ENCODE measurements at regions not wholly inside any gene's neighbourhood (a gene's known extent, or its start where the extent isn't known, plus 50 kb on each side); places are given as distances from the start of the nearest gene placed in this dataset.

DNA sequence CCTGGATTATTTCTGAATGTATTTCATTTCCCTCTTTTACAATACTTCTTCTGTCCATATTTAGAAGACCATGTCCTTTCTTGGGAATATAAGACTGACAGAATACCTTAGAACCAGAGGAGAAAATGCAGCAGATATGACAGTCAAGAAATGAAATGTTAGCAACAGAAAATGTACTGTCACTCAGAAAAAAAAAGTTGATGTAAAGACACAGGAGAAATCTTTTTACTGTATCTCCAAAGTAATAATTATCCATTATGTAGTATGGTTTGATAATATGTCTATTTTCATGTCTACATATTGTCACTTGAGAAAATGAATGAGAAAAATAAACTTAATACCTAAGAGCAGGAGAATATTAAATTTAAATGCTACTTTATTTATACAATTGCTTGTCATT lies 652.1 kb downstream of the GABRG2 start:
- Histone ChIP-seq H3K27ac (ENCODE audit: insufficient read depth, low read length) (no peak overlapping the region), H3K9ac (ENCODE audit: insufficient read depth, low read length) (no peak overlapping the region), H3K9me3 (ENCODE audit: control insufficient read depth, insufficient read depth, low read depth, low read length) (no peaks in the 10 kb centered on the region), H2AFZ (ENCODE audit: low read length) (no peak overlapping the region), H4K20me1 (ENCODE audit: control insufficient read depth, extremely low read depth, insufficient read depth, low read length) (no peaks in the 10 kb centered on the region), H3K4me3 (replicated peaks in 1 of 4; ENCODE audit: control extremely low read depth in 1 of 4, insufficient read depth in 1 of 4, low read depth in 3 of 4, low read length in 4 of 4) (no peak overlapping the region), H3K4me2 (ENCODE audit: extremely low read depth, insufficient read depth, low read length) (no peak overlapping the region), H3K36me3 (ENCODE audit: control insufficient read depth, insufficient read depth, low read length) (no peaks in the 10 kb centered on the region), H3K4me1 (ENCODE audit: control insufficient read depth, extremely low read depth, insufficient read depth, low read length) (no peaks in the 10 kb centered on the region), H3K79me2 (ENCODE audit: control insufficient read depth, insufficient read depth, low read length) (no peaks in the 10 kb centered on the region), H3K27me3 (ENCODE audit: control insufficient read depth, insufficient read depth, low read length) (no peaks in the 10 kb centered on the region)
- DNase-seq (ENCODE audit: low read depth in 2 of 2), result no peak
- TF ChIP-seq EZH2 (IDR thresholded peaks at IDR 0.05; ENCODE audit: low read length, missing control alignments), result no peak
- TF ChIP-seq, protein P1, sequence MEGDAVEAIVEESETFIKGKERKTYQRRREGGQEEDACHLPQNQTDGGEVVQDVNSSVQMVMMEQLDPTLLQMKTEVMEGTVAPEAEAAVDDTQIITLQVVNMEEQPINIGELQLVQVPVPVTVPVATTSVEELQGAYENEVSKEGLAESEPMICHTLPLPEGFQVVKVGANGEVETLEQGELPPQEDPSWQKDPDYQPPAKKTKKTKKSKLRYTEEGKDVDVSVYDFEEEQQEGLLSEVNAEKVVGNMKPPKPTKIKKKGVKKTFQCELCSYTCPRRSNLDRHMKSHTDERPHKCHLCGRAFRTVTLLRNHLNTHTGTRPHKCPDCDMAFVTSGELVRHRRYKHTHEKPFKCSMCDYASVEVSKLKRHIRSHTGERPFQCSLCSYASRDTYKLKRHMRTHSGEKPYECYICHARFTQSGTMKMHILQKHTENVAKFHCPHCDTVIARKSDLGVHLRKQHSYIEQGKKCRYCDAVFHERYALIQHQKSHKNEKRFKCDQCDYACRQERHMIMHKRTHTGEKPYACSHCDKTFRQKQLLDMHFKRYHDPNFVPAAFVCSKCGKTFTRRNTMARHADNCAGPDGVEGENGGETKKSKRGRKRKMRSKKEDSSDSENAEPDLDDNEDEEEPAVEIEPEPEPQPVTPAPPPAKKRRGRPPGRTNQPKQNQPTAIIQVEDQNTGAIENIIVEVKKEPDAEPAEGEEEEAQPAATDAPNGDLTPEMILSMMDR (conservative IDR thresholded peaks at IDR 0.05 in 1 of 2, IDR thresholded peaks at IDR 0.05 in 1 of 2; ENCODE audit: low read depth in 1 of 2, low read length in 2 of 2), result no peak

DNA sequence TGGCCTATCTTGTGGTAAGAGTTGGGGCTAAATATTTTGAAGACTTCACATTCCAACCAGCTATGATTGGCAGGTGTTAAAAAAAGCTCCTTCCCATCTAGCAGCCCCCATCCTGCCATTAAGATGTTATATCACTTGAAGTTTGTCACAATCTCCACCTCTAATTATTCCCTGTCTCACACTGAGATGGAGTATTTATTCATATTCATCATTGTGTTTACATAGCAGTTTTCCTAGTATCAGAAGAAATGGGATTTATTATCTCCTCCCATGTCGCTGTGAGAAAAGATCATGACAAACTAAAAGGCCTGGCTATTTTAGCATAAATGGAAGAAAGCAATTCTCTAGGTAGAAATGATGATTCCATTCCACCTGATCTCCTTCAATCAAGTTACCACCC lies 653.6 kb downstream of the GABRG2 start:
- H3K4me1 ChIP-seq (ENCODE audit: control insufficient read depth, extremely low read depth, insufficient read depth, low read length), result no peaks in the 10 kb centered on the region
- H3K27me3 ChIP-seq (ENCODE audit: control insufficient read depth, insufficient read depth, low read length), result no peaks in the 10 kb centered on the region
- no peak overlapping the region for H3K9ac ChIP-seq (ENCODE audit: insufficient read depth, low read length)
- H3K9me3 ChIP-seq (ENCODE audit: control insufficient read depth, insufficient read depth, low read depth, low read length), result no peaks in the 10 kb centered on the region
- H3K79me2 ChIP-seq (ENCODE audit: control insufficient read depth, insufficient read depth, low read length), result no peaks in the 10 kb centered on the region
- no peak overlapping the region for H2AFZ ChIP-seq (ENCODE audit: low read length)
- TF ChIP-seq, protein P1 (conservative IDR thresholded peaks at IDR 0.05 in 1 of 2, IDR thresholded peaks at IDR 0.05 in 1 of 2; ENCODE audit: low read depth in 1 of 2, low read length in 2 of 2), result no peak
- no peak for TF ChIP-seq EZH2 (IDR thresholded peaks at IDR 0.05; ENCODE audit: low read length, missing control alignments)
- no peak overlapping the region for H3K4me3 ChIP-seq (replicated peaks in 1 of 4; ENCODE audit: control extremely low read depth in 1 of 4, insufficient read depth in 1 of 4, low read depth in 3 of 4, low read length in 4 of 4)
- H3K27ac ChIP-seq (ENCODE audit: insufficient read depth, low read length), result no peak overlapping the region
- H3K36me3 ChIP-seq (ENCODE audit: control insufficient read depth, insufficient read depth, low read length), result no peaks in the 10 kb centered on the region
- no peaks in the 10 kb centered on the region for H4K20me1 ChIP-seq (ENCODE audit: control insufficient read depth, extremely low read depth, insufficient read depth, low read length)
- H3K4me2 ChIP-seq (ENCODE audit: extremely low read depth, insufficient read depth, low read length), result no peak overlapping the region
- no peak for DNase-seq (ENCODE audit: low read depth in 2 of 2)

DNA sequence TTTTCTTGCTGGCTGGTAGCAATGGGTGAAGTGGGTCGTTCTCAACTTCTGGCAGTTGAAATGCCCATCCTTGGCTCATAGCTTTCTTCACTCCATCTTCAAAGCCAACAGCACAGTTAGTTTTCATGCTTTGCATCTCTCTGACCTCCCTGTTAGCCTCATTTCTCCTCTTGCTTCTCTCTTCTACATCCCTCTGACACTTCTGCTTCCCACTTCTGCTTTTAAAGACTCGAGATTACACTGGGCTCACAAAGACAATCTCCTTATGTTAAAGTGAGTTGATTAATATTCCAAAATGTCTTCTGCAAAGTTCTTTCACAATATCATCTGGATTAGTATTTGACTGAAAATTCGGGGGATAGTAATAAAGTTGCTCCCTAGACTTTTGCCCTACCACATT lies 684.8 kb upstream of the CCNG1 start:
- H3K27ac ChIP-seq (ENCODE audit: insufficient read depth, low read length), result no peak overlapping the region
- H3K9ac ChIP-seq (ENCODE audit: insufficient read depth, low read length), result no peak overlapping the region
- no peaks in the 10 kb centered on the region for H4K20me1 ChIP-seq (ENCODE audit: control insufficient read depth, extremely low read depth, insufficient read depth, low read length)
- no peaks in the 10 kb centered on the region for H3K79me2 ChIP-seq (ENCODE audit: control insufficient read depth, insufficient read depth, low read length)
- TF ChIP-seq EZH2 (IDR thresholded peaks at IDR 0.05; ENCODE audit: low read length, missing control alignments), result no peak
- TF ChIP-seq, protein P1 (conservative IDR thresholded peaks at IDR 0.05 in 1 of 2, IDR thresholded peaks at IDR 0.05 in 1 of 2; ENCODE audit: low read depth in 1 of 2, low read length in 2 of 2), result no peak
- no peaks in the 10 kb centered on the region for H3K9me3 ChIP-seq (ENCODE audit: control insufficient read depth, insufficient read depth, low read depth, low read length)
- H3K36me3 ChIP-seq (ENCODE audit: control insufficient read depth, insufficient read depth, low read length), result no peaks in the 10 kb centered on the region
- H3K4me3 ChIP-seq (replicated peaks in 1 of 4; ENCODE audit: control extremely low read depth in 1 of 4, insufficient read depth in 1 of 4, low read depth in 3 of 4, low read length in 4 of 4), result no peak overlapping the region
- no peak overlapping the region for H2AFZ ChIP-seq (ENCODE audit: low read length)
- no peak for DNase-seq (ENCODE audit: low read depth in 2 of 2)
- no peaks in the 10 kb centered on the region for H3K27me3 ChIP-seq (ENCODE audit: control insufficient read depth, insufficient read depth, low read length)
- H3K4me2 ChIP-seq (ENCODE audit: extremely low read depth, insufficient read depth, low read length), result no peak overlapping the region
- H3K4me1 ChIP-seq (ENCODE audit: control insufficient read depth, extremely low read depth, insufficient read depth, low read length), result no peaks in the 10 kb centered on the region
